Gastrocnemius medialis (tissue), 4 donors: ENCODE measurements at regions not wholly inside any gene's neighbourhood (a gene's known extent, or its start where the extent isn't known, plus 50 kb on each side); places are given as distances from the start of the nearest gene placed in this dataset.

Experiments
- CTCF ChIP-seq, 5 experiments: fragments of 450-650 bp in 3 of 5; fragments of 200-600 bp in 2 of 5; sonication (generic) in 2 of 5; IDR thresholded peaks in 4 of 5; conservative IDR thresholded peaks in 1 of 5; 1 replicate in 4 of 5; 2 replicates in 1 of 5; pipeline ENCODE4 v1.5.1; 2016 to 2019; ENCODE audit warnings: antibody characterized with exemption in 5 of 5, mild to moderate bottlenecking in 3 of 5, moderate library complexity in 3 of 5
- POLR2A ChIP-seq, 2 donors: fragments of 450-650 bp; IDR thresholded peaks; one replicate each; pipeline ENCODE4 v1.6.1; 2017; ENCODE audit warnings: antibody characterized with exemption in 2 of 2, mild to moderate bottlenecking in 2 of 2, moderate library complexity in 2 of 2

GRCh38 chr9:89747596-89747995, 142.8 kb downstream of the GADD45G start:
- no peak for TF ChIP-seq CTCF (IDR thresholded peaks at IDR 0.05 in 4 of 5, conservative IDR thresholded peaks at IDR 0.05 in 1 of 5)
- TF ChIP-seq POLR2A (IDR thresholded peaks at IDR 0.05), result no peak
